ENCODE measurements at regions not wholly inside any gene's neighbourhood (a gene's known extent, or its start where the extent isn't known, plus 50 kb on each side); places are given as distances from the start of the nearest gene placed in this dataset.

DNA sequence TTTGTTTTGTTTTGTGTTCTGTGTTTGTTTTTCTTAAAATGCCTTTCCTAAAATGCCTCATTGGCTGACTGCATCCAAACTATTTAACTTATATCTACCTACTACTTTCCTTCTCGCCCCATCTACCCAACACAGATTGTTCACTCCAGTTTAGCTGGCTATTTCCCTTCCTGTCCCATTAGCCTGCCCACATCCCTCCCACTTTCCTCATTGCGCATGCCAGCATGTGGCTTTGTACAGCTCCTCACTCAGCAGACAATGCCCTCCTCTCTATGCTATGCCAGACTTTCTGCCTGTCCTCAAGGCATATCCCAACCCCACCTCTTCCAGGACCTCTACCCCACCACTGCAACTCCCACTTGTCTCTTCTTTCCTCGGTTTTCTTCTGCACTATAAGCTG, 94.7 kb upstream of the C1orf21 start:
- TF ChIP-seq POLR2AphosphoS5 (IDR thresholded peaks at IDR 0.05) = no peak

DNA sequence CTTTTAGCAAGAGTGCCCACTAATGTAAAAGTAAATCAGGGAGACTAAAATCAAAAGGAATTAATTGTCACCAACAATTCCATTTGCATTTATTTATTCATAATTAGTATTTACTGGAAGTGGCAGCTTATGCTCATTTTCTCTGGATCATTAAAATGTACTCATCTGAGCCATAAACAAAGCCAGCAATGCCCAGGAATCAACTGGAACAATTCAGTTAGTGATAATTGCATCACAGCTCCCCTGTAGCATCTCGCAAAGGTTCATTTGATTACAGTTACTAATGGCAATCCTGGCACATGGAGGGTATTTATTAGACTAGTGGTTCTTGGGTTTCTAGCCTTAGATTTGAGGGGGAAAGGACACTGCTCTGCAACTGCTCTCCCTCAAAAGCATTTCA, 92.7 kb upstream of the C1orf21 start:
- H3K36me3 ChIP-seq (ENCODE audit: insufficient read depth, low read length) = no peaks in the 10 kb centered on the region
- H2AFZ ChIP-seq (ENCODE audit: low read depth, low read length) = no peak overlapping the region
- no peak for TF ChIP-seq EP300 (conservative IDR thresholded peaks at IDR 0.05; ENCODE audit: poor library complexity, severe bottlenecking)
- TF ChIP-seq, protein P1, sequence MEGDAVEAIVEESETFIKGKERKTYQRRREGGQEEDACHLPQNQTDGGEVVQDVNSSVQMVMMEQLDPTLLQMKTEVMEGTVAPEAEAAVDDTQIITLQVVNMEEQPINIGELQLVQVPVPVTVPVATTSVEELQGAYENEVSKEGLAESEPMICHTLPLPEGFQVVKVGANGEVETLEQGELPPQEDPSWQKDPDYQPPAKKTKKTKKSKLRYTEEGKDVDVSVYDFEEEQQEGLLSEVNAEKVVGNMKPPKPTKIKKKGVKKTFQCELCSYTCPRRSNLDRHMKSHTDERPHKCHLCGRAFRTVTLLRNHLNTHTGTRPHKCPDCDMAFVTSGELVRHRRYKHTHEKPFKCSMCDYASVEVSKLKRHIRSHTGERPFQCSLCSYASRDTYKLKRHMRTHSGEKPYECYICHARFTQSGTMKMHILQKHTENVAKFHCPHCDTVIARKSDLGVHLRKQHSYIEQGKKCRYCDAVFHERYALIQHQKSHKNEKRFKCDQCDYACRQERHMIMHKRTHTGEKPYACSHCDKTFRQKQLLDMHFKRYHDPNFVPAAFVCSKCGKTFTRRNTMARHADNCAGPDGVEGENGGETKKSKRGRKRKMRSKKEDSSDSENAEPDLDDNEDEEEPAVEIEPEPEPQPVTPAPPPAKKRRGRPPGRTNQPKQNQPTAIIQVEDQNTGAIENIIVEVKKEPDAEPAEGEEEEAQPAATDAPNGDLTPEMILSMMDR (IDR thresholded peaks at IDR 0.05; ENCODE audit: poor library complexity, severe bottlenecking) = no peak
- no peak for TF ChIP-seq RAD21 (conservative IDR thresholded peaks at IDR 0.05)
- H3K79me2 ChIP-seq (replicated peaks; ENCODE audit: insufficient read depth, low read length) = no peaks in the 10 kb centered on the region
- no peak overlapping the region for H3K9ac ChIP-seq (ENCODE audit: low read length)
- H3K27me3 ChIP-seq (ENCODE audit: insufficient read depth, low read depth, low read length) = no peaks in the 10 kb centered on the region
- no peak overlapping the region for H3K27ac ChIP-seq (ENCODE audit: low read length)
- no peaks in the 10 kb centered on the region for H4K20me1 ChIP-seq (ENCODE audit: insufficient read depth)
- H3K4me2 ChIP-seq (ENCODE audit: low read length) = no peak overlapping the region
- no peaks in the 10 kb centered on the region for H3K9me2 ChIP-seq (ENCODE audit: insufficient read depth, low read length)
- no peaks in the 10 kb centered on the region for H3F3A ChIP-seq (ENCODE audit: insufficient read depth, low read length, poor library complexity, severe bottlenecking)
- H3K9me3 ChIP-seq (ENCODE audit: low read length) = no peaks in the 10 kb centered on the region
- no peak overlapping the region for H3K4me3 ChIP-seq (ENCODE audit: low read length)

More for the DNA sequence above, 94.7 kb upstream of the C1orf21 start:
- Histone ChIP-seq H2AFZ (ENCODE audit: low read depth, low read length) (no peak overlapping the region), H3K9me3 (ENCODE audit: low read length) (no peaks in the 10 kb centered on the region), H3K9me2 (ENCODE audit: insufficient read depth, low read length) (no peaks in the 10 kb centered on the region), H3K27ac (ENCODE audit: low read length) (no peak overlapping the region), H3K4me2 (ENCODE audit: low read length) (no peak overlapping the region), H3K79me2 (replicated peaks; ENCODE audit: insufficient read depth, low read length) (no peaks in the 10 kb centered on the region), H3F3A (ENCODE audit: insufficient read depth, low read length, poor library complexity, severe bottlenecking) (no peaks in the 10 kb centered on the region), H3K4me3 (ENCODE audit: low read length) (no peak overlapping the region), H3K27me3 (ENCODE audit: insufficient read depth, low read depth, low read length) (no peaks in the 10 kb centered on the region), H3K36me3 (ENCODE audit: insufficient read depth, low read length) (no peaks in the 10 kb centered on the region), H4K20me1 (ENCODE audit: insufficient read depth) (no peaks in the 10 kb centered on the region), H3K9ac (ENCODE audit: low read length) (no peak overlapping the region)

DNA sequence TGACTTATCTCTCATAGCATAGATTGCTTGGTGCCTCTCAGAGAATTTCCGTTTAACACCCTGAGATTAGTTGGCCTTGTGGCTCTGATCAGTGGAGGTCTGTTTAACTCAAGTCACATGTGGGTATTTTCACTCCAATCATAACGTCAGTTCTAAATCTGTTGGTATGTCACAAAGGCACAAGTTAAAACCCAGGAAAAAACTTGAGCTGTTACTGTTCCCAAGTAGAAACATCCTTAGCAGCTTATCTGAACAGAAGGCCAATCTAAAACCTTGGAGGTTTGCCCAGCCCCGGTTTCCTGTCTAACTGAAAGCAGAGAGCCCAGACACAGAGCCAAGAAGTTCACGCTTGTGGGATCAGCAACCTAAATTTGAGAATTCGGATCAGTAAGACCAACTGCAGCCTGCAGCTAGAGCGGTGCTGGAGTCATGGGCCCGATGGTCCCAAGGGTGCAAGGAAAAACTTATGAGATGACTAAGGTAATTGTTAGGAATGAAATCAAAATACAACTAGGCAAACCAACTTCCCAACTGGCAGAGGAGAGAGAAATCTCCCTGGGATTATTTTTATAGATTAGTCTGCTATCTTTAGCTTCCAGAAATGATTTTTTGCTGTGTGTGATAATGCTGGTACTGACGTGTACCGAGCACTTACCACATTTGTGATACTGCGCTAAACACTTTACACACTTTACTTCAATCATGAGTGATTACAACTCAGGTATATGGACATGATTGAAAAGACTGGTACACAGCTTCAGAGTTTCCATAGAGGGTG, 90.2 kb upstream of the C1orf21 start:
- no peak overlapping the region for H3K27ac ChIP-seq (ENCODE audit: low read length)
- H3F3A ChIP-seq (ENCODE audit: insufficient read depth, low read length, poor library complexity, severe bottlenecking) = no peaks in the 10 kb centered on the region
- H3K4me2 ChIP-seq (ENCODE audit: low read length) = no peak overlapping the region

More for the DNA sequence above, 90.2 kb upstream of the C1orf21 start:
- no peak overlapping the region for H3K9ac ChIP-seq (ENCODE audit: low read length)
- H3K79me2 ChIP-seq (replicated peaks; ENCODE audit: insufficient read depth, low read length) = no peaks in the 10 kb centered on the region
- H3K9me3 ChIP-seq (ENCODE audit: low read length) = no peaks in the 10 kb centered on the region
- TF ChIP-seq POLR2AphosphoS5 (IDR thresholded peaks at IDR 0.05) (no peak), EZH2 (IDR thresholded peaks at IDR 0.05; ENCODE audit: borderline replicate concordance, insufficient read depth, low read length, poor library complexity, severe bottlenecking) (no peak), SMC3 (conservative IDR thresholded peaks at IDR 0.05; ENCODE audit: poor library complexity) (no peak), EP300 (conservative IDR thresholded peaks at IDR 0.05; ENCODE audit: poor library complexity, severe bottlenecking) (no peak)
- TF ChIP-seq, protein P1 (IDR thresholded peaks at IDR 0.05; ENCODE audit: poor library complexity, severe bottlenecking) = no peak
- H4K20me1 ChIP-seq (ENCODE audit: insufficient read depth) = no peaks in the 10 kb centered on the region
- no peaks in the 10 kb centered on the region for H3K27me3 ChIP-seq (ENCODE audit: insufficient read depth, low read depth, low read length)
- no peaks in the 10 kb centered on the region for H3K9me2 ChIP-seq (ENCODE audit: insufficient read depth, low read length)
- no peaks in the 10 kb centered on the region for H3K36me3 ChIP-seq (ENCODE audit: insufficient read depth, low read length)
- H2AFZ ChIP-seq (ENCODE audit: low read depth, low read length) = no peak overlapping the region
- H3K4me3 ChIP-seq (ENCODE audit: low read length) = no peak overlapping the region

Measured in neural cell (in vitro differentiated cells).